ENCODE measurements at regions not wholly inside any gene's neighbourhood (a gene's known extent, or its start where the extent isn't known, plus 50 kb on each side); places are given as distances from the start of the nearest gene placed in this dataset.

- TF ChIP-seq, protein P1, sequence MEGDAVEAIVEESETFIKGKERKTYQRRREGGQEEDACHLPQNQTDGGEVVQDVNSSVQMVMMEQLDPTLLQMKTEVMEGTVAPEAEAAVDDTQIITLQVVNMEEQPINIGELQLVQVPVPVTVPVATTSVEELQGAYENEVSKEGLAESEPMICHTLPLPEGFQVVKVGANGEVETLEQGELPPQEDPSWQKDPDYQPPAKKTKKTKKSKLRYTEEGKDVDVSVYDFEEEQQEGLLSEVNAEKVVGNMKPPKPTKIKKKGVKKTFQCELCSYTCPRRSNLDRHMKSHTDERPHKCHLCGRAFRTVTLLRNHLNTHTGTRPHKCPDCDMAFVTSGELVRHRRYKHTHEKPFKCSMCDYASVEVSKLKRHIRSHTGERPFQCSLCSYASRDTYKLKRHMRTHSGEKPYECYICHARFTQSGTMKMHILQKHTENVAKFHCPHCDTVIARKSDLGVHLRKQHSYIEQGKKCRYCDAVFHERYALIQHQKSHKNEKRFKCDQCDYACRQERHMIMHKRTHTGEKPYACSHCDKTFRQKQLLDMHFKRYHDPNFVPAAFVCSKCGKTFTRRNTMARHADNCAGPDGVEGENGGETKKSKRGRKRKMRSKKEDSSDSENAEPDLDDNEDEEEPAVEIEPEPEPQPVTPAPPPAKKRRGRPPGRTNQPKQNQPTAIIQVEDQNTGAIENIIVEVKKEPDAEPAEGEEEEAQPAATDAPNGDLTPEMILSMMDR (IDR thresholded peaks at IDR 0.05), result no peak
- no peak for TF ChIP-seq EZH2 (IDR thresholded peaks at IDR 0.05)
Observed at GRCh38 chr7:47218378-47219176, 363.3 kb downstream of the TNS3 start.
